GM12878 (cell line): ENCODE measurements at regions not wholly inside any gene's neighbourhood (a gene's known extent, or its start where the extent isn't known, plus 50 kb on each side); places are given as distances from the start of the nearest gene placed in this dataset.

Source experiments
- CREB1 ChIP-seq: IDR thresholded peaks from 2 replicates; pipeline ENCODE4 v1.6.1; 2012; ENCODE audit warnings: low read depth, mild to moderate bottlenecking, inconsistent platforms
- E2F8 ChIP-seq: fragments of 450-650 bp; IDR thresholded peaks from 2 replicates; pipeline ENCODE4 v1.6.1; 2018; ENCODE audit warnings: mild to moderate bottlenecking, low read depth, moderate library complexity; ENCODE audit not compliant: partially characterized antibody
- IRF4 ChIP-seq: IDR thresholded peaks from 2 replicates; pipeline ENCODE4 v1.6.1; 2011; ENCODE audit warnings: low read depth, low read length
- NFYA ChIP-seq: IDR thresholded peaks from 2 replicates; pipeline ENCODE4 v1.6.1; 2011; ENCODE audit warnings: low read depth, mild to moderate bottlenecking, low read length, improper control_type of control experiment, borderline replicate concordance
- PAX8 ChIP-seq: fragments of 450-650 bp; IDR thresholded peaks from 2 replicates; pipeline ENCODE4 v1.6.1; 2017; ENCODE audit warnings: mild to moderate bottlenecking, moderate library complexity
- PML ChIP-seq: IDR thresholded peaks from 2 replicates; pipeline ENCODE4 v1.6.1; 2012; ENCODE audit warnings: low read length, inconsistent platforms
- SIX5 ChIP-seq: IDR thresholded peaks from 2 replicates; pipeline ENCODE4 v1.6.1; 2011; ENCODE audit warnings: mild to moderate bottlenecking, low read depth, low read length, moderate library complexity; ENCODE audit not compliant: severe bottlenecking
- ZNF592 ChIP-seq: fragments of 450-650 bp; IDR thresholded peaks from 2 replicates; pipeline ENCODE4 v1.6.1; 2017; ENCODE audit warnings: mild to moderate bottlenecking, moderate library complexity
- TF ChIP-seq, protein P1 (sequence below): IDR thresholded peaks from 2 replicates; pipeline ENCODE4 v1.6.1; 2012; ENCODE audit warnings: low read length, inconsistent platforms

GRCh38 chr18:44197832-44198611, 482.7 kb upstream of the SETBP1 start (continued):
- TF ChIP-seq, protein P1, sequence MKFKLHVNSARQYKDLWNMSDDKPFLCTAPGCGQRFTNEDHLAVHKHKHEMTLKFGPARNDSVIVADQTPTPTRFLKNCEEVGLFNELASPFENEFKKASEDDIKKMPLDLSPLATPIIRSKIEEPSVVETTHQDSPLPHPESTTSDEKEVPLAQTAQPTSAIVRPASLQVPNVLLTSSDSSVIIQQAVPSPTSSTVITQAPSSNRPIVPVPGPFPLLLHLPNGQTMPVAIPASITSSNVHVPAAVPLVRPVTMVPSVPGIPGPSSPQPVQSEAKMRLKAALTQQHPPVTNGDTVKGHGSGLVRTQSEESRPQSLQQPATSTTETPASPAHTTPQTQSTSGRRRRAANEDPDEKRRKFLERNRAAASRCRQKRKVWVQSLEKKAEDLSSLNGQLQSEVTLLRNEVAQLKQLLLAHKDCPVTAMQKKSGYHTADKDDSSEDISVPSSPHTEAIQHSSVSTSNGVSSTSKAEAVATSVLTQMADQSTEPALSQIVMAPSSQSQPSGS: no peak
- TF ChIP-seq PAX8 (no peak), CREB1 (no peak), ZNF592 (no peak), NFYA (no peak), SIX5 (no peak), PML (no peak), IRF4 (no peak), E2F8 (no peak)
- TF ChIP-seq, all 136 proteins: peak for 0
